HG02642 (cell line): ENCODE measurements at regions not wholly inside any gene's neighbourhood (a gene's known extent, or its start where the extent isn't known, plus 50 kb on each side); places are given as distances from the start of the nearest gene placed in this dataset.
"Not testable (repeated sequence)": the region's sequence is repeated elsewhere in the genome, so short reads cannot be mapped to it uniquely, and the experiment has no call there.

ENCODE experiments used
- ATAC-seq: cut with Tn5 transposase; IDR thresholded peaks from one replicate; pipeline ENCODE4 v1.9.1; 2021; ENCODE audit warnings: mild to moderate bottlenecking; ENCODE audit not compliant: unreplicated experiment, poor library complexity

DNA sequence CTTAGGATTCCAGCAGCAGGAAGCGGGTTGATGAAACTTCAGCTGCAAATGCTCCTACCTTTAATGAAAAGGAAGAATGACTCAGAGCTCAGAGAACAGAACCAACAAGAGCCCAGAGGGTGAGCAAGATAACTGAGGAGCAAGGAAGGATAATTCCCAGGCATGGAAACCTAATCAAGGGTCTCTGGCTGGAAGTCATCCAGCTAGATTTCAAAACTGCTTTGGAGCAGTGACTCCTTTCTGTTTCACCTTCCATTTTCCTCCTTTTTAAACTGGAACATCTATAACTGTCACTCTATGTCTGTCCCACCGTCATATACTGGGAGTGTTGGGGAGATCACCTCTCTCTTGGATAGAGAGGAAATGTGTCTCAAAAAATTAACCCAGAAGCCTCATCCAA, 148.4 kb upstream of the RAB6C start:
- ATAC-seq: no peak

- ATAC-seq: not testable (repeated sequence)
These were observed 146.0 kb upstream of the RAB6C start for GRCh38 chr2:129833465-129833864.

DNA sequence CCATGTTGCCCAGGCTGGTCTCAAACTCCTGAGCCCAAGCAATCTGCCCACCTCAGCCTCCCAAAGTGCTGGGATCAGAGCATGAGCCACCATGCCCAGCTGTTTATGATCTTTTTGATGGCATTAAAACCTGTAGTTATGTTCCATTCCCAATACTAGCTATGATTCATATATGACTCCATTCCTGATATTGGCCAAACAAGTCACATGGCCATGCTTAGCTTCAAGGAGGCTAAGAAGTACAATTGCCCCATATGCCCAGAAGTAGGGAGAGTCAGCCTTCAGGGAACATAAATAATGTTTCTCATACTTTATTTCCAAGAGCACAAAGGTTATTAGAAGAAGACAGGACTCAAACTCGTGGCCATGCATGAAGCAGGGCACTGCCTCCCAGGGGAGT, 132.4 kb upstream of the RAB6C start:
- ATAC-seq: no peak

DNA sequence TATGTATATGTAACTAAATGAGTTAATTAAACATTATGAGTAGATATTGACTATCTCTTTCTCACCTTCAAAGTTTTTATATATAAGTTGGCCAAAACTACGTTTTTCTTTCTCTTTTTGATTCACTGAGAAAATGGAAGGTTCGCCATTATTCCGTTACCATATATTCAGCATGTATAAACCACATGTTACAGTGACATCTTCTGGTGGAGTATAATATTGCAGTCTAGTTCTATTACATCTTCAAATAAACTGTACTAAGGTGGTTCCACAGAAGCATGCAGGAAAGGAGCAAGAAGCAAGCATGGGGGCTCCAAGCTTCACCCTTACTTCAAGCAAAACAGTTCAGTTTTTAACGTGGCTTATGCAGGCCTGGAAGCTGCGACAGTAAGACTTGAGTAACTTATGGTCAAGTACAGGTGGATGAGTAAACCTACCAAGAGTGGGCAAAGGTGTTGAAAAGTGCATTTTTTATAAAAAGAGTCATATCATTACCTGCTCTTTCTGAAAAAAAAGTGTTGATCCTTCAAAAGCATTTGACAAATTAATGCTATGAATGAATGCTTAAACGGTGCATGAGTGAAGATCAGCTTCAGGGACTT, 129.8 kb upstream of the RAB6C start:
- peak; percentile 64 for ATAC-seq

DNA sequence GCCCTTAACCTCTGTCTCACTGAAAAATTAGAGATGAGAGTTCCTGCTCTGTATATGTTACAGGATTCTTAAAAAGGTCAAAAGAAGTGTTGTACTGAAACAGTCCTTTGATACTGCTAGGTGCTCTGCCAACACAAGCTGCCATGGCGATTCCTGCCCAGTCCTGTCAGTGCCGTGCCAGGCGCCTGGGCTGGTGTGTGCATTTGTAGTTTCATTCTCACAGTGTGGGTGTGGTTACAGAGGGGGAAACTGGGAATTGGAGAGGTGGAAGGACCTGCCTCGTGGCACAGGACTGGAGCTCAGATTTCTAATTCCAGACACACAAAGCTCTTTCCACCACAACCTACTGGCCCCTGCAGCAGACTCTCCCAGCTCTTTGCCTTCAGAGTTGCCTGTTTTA, 122.3 kb upstream of the RAB6C start:
- ATAC-seq: no peak

DNA sequence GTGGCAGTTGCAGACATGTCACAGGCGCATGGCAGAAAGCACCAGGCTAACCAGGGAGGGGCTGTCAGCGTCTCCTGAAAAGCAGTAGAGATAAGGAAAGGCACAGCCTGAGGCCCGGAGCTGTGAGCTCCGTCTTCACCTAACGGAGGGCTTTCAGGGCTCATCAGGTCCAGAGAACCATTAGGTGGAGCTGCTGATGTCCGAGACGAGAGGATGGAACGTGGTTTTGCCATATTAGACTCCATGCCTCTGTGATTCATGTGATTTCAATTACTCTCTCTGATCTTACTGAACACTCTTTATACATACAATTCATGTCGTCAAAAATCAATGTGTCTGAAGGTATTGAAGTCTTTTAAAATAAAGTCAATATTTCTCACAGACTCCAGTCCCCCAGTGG, 120.3 kb upstream of the RAB6C start:
- no peak for ATAC-seq

DNA sequence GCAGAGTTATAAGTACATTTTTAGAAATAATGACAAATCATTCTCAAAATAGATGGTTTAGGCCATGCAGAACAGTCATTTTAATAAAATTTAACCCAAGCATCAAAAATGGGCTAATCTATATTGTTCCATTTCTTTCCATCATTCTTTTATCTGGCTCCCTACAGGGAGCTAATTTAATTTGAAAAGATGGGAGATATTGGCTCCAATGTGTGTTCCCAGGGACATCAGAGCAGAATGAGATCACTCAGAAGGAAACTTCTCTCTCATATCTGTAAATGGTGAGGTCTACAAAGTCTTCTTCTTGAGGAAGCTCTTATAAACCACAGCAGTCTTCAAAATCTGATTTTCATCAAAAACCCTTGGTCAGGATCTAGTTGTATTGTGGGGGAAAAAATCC, 119.4 kb upstream of the RAB6C start:
- no peak for ATAC-seq

DNA sequence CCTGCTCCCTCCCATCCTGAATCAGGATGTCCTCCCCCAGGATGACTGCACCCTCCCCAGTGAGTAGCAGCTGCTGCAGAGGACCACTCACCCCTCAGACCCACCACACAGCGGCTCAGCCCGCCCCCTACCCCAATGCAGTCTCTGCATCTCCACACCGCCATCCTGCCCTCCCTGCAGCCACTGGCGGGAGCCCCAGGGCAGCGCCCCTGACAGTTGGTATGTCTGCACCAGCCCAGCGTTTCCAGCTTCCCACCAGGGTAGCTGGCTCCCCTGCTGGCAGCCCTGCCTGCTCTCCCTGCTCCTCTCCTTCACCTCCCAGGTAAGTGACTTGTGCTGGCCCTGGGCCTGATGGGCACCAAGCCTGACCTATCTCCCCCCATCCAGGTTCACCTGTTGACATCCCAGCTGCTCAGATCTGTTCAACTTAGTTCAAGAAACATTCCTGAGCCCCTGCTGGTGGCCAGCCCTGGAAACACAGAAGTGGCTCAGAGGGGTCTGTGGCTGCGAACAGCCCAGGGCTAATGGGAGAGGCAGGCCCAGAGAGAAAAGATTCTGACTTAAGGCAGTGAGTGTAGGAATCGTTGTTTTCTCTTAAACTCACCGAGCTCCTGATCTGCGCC, 117.7 kb upstream of the RAB6C start:
- no peak for ATAC-seq

DNA sequence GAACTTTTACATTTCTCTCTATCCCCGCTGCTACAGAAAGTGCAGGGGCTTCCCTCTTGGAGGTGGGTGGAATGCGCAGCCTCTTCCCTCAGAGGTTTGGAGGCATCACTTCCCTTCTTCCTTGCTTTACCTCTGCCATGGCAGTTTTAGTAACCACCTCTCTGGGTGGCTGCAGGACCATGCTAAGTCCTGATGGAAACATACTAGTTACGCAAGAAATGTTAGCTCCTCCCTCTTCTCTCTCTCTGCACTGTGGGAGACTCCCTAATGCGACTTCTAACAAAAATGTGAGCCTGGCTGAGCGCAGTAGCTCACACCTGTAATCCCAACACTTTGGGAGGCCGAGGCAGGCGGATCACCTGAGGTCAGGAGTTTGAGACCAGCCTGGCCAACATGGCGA, 116.8 kb upstream of the RAB6C start:
- no peak for ATAC-seq

DNA sequence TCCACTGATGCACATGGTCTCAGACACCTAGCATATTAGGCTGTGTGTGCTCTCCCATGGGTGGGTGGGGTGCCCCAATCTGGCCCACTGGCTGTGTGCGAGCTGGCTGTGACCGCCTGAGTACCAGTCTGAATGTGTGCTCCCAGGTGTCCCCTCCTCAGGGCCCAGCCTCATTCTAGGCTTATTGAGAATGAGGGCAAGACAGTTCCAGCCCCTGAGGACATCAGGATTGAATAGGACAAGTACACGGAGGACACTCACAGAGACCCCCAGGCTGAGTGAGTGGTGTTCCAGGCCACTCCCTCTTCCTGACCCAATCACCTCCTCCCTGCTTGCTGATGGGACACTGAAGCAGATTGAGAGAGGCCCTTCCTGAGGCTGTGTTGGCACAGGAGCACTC, 116.1 kb upstream of the RAB6C start:
- no peak for ATAC-seq

DNA sequence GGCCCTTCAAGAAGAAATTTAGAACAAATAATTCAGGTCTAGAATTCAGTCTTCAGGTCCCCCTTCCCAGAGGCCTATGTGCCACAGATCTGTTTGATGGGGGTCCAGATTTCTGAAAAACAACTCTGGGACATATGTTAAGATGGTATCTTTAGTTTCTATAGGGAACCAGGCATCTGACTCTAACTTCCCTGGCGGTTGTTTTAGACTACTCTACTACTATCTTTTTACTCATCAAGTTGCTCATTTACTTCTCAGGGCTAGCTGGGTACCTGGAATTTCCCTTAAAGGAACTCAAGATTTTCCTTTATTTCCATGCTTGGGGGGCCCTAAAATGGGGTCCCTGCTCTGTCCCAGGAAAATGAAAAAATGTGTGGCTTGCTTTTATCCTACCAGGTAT, 114.7 kb upstream of the RAB6C start:
- no peak for ATAC-seq

GRCh38 chr2:129865976-129866375, 113.5 kb upstream of the RAB6C start:
- ATAC-seq: no peak

DNA sequence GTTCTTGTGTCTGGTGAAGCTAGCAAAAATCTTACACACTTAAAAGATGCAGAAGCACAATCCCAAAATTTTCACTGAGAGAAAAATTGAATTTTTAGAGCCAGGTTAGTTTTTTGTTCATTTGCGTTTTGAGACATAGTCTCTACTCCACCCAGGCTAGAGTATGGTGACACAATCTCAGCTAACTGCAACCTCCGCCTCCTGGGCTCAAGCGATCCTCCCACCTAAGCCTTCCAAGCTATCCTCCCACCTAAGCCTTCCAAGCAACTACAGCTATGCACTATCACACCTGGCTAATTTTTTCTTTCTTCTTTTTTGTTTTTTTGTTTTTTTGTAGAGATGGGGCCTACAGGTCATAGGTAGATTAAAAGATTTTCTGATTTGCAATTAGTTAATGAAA, 113.1 kb upstream of the RAB6C start:
- ATAC-seq: no peak

DNA sequence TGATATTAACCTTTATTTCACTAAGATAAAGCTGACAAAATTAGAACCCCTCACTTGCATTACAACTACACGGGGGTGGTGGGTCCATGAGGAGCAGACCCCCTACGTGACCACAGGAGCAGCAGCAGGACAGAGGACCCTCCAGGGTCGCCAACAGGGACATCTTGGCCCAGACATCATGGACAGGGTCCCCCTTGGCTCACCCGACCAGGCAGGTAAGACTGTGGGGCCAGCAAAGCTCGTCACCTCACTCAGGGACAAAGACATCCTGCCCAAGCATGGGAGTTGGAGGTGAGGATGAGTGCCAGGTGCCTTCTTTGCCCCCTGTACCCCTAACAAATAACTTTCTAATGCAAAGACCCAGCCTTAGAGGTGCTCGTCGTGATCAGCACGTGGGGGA, 111.3 kb upstream of the RAB6C start:
- no peak for ATAC-seq

DNA sequence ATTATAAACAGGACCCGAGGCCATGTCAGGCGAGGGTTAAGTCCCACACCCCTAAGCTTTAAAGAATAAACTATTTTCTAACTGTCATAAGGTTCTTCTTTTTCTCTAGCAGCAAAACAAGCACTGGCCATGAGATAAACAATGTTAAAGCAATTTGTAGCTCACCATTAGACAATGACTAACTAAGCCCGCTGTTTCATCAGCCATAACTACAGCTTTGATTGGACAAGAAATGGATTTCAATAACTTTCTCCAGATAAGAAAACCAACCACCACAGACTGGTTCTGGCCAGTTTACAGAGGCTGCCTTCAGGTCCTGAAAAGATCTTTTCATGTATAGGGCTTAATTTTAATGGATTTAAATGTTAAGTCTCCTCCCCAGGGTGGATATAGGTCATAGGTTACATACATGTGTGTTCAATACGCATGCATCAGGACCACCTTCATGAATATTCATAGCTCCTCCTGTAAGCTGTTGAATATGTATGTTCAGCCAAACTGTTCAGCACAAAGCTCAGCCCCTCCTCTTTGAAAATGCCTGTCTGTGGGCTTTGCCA, 108.7 kb upstream of the RAB6C start:
- ATAC-seq: no peak

- ATAC-seq: no peak
These were observed 107.0 kb upstream of the RAB6C start for GRCh38 chr2:129872446-129872845.

DNA sequence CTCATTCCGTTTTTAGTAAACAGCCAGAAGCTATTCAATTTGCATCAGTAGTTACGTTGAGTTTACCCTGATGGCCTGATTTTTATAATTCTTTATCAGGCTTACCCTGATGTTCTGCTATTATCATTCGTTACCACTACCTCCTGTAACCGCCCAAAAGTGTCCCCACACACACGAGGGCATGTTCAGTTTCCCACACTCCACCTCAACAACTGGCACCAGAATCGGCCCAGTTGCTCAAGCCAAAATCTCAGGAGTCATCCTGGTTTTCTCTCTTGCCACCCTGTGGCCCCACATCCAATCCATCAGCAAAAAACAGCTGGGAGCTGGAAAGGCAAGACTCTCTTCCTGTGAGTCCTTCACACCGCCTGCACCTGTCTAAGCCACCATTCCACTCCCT, 102.9 kb upstream of the RAB6C start:
- no peak for ATAC-seq

- ATAC-seq: peak; percentile 78
These were observed 102.2 kb upstream of the RAB6C start for GRCh38 chr2:129877289-129877741.

GRCh38 chr2:129877795-129878775, 101.4 kb upstream of the RAB6C start:
- peak; percentile 32 for ATAC-seq

DNA sequence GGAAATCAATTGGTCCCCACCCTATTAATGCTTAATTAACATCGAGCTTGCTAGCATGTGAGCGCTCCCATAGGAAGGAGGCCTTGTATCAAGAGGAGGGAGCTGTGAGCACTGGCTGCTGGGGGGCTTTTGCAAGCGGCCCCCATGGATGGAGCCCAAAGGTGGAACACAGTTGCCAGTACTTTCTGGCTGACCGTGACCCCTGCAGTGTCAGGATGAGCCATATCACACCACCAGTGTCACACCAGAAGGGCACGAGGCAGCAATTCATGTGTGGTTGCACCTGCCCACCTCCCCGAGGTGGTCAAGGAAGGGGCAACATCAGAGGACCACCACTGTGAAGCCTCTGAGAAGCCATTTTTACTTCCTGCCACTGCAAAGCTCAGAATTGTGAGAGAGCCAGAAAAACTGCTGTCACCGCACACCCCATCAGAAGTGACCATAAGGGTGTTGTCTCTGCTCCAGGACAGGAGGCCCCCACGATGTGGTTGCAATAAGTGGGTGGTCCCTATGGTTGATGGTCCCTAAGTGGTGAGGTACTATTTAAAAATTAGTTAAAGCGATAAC, 99.8 kb upstream of the RAB6C start:
- no peak for ATAC-seq

- no peak for ATAC-seq
These were observed 99.2 kb upstream of the RAB6C start for GRCh38 chr2:129880309-129880708.
